Activated naive CD8-positive, alpha-beta T cell treated with anti-CD3 and anti-CD28 coated beads, Interleukin-2, amount 50 U/mL, for 24 hours (primary cell): ENCODE measurements at regions not wholly inside any gene's neighbourhood (a gene's known extent, or its start where the extent isn't known, plus 50 kb on each side); places are given as distances from the start of the nearest gene placed in this dataset.

ENCODE experiments used
- ATAC-seq: fragments of 150-1000 bp; cut with Tn5 transposase; one replicate; pipeline ENCODE4 v1.10.0; 2021
- DNase-seq: peaks from one replicate; pipeline ENCODE4 v3.0.0; 2021
- H3K27ac Mint-ChIP-seq: one replicate; pipeline ENCODE4 v1.8.0; 2021; ENCODE audit warnings: mild to moderate bottlenecking, mixed read lengths
- H3K27me3 Mint-ChIP-seq: one replicate; pipeline ENCODE4 v1.8.0; 2021; ENCODE audit warnings: mixed read lengths
- H3K36me3 Mint-ChIP-seq: one replicate; pipeline ENCODE4 v1.8.0; 2021; ENCODE audit warnings: low read depth, mixed read lengths
- H3K4me1 Mint-ChIP-seq: one replicate; pipeline ENCODE4 v1.8.0; 2021; ENCODE audit warnings: mixed read lengths
- H3K4me3 Mint-ChIP-seq: one replicate; pipeline ENCODE4 v1.8.0; 2021; ENCODE audit warnings: mild to moderate bottlenecking, moderate library complexity, mixed read lengths
- H3K9me3 Mint-ChIP-seq: one replicate; pipeline ENCODE4 v1.8.0; 2021; ENCODE audit warnings: mixed read lengths

GRCh38 chr3:13934813-13935212 is 54.9 kb upstream of the WNT7A start:
- DNase-seq (no peak), ATAC-seq (no peak)
- no peak overlapping the region for H3K27ac Mint-ChIP-seq
- peaks cover 31% of the 10 kb centered on the region for H3K27me3 Mint-ChIP-seq
- peaks cover 9% of the 10 kb centered on the region for H3K9me3 Mint-ChIP-seq
- peaks cover 4% of the 10 kb centered on the region for H3K4me1 Mint-ChIP-seq
- H3K4me3 Mint-ChIP-seq: no peak overlapping the region
- H3K36me3 Mint-ChIP-seq: peaks cover 3% of the 10 kb centered on the region

- H3K27ac Mint-ChIP-seq: no peak overlapping the region
Measured at GRCh38 chr3:13934315-13934714, 54.4 kb upstream of the WNT7A start.

GRCh38 chr3:13932578-13933295 is 52.9 kb upstream of the WNT7A start:
- Mint-ChIP-seq H3K4me1 (peaks cover 4% of the 10 kb centered on the region), H3K36me3 (peaks cover 3% of the 10 kb centered on the region), H3K9me3 (peaks cover 17% of the 10 kb centered on the region), H3K4me3 (peak overlapping the region; percentile 63), H3K27ac (peak overlapping the region; percentile 39), H3K27me3 (peaks cover 31% of the 10 kb centered on the region)
- ATAC-seq: no peak
- peak; percentile 8 for DNase-seq

More at GRCh38 chr3:13934315-13934714, 54.4 kb upstream of the WNT7A start:
- H3K4me3 Mint-ChIP-seq: no peak overlapping the region
- H3K36me3 Mint-ChIP-seq: peaks cover 3% of the 10 kb centered on the region
- ATAC-seq (no peak), DNase-seq (no peak)
- H3K9me3 Mint-ChIP-seq: peaks cover 9% of the 10 kb centered on the region
- H3K4me1 Mint-ChIP-seq: peaks cover 4% of the 10 kb centered on the region
- H3K27me3 Mint-ChIP-seq: peaks cover 31% of the 10 kb centered on the region

GRCh38 chr3:13931172-13931571 is 51.3 kb upstream of the WNT7A start:
- Mint-ChIP-seq H3K4me1 (peaks cover 4% of the 10 kb centered on the region), H3K36me3 (peaks cover 3% of the 10 kb centered on the region), H3K27ac (no peak overlapping the region), H3K4me3 (no peak overlapping the region), H3K27me3 (peaks cover 29% of the 10 kb centered on the region), H3K9me3 (peaks cover 32% of the 10 kb centered on the region)
- ATAC-seq: no peak
- DNase-seq: no peak
